HepG2 (cell line): ENCODE measurements at regions not wholly inside any gene's neighbourhood (a gene's known extent, or its start where the extent isn't known, plus 50 kb on each side); places are given as distances from the start of the nearest gene placed in this dataset.

Experiments
- ATAC-seq: fragments of 200-7000 bp; cut with Tn5 transposase; 3 replicates; pipeline ENCODE4 v1.9.1; 2020; ENCODE audit warnings: mild to moderate bottlenecking, moderate library complexity
- BruUV-seq: library from RNA; stranded (reverse); fragments of 400-500 nt; replicated peaks from 2 replicates; lab custom pipeline; 2021; lab: Mats Ljungman, UMichigan
- CTCF ChIA-PET: fragments of 300-600 bp; formaldehyde crosslinking; extraction: SDS; loops from one replicate; lab custom pipeline; 2021; ENCODE audit warnings: low total read pairs, inconsistent platforms, low intra/inter-chr PET ratio; lab: Yijun Ruan, JAX
- POLR2A ChIA-PET: fragments of 350-600 bp; sonication (Branson Sonifier 250); formaldehyde crosslinking; loops from one replicate; lab custom pipeline; 2020; ENCODE audit warnings: antibody characterized with exemption, inconsistent platforms; lab: Yijun Ruan, JAX
- DNase-seq: peaks from one replicate; pipeline ENCODE4 v3.0.0-alpha.2; 2015; ENCODE audit warnings: low spot score
- FAIRE-seq: peaks from 3 replicates; lab custom pipeline; 2011; peaks lifted over from hg19 to GRCh38; lab: Jason Lieb, UNC
- H2AFZ ChIP-seq: one replicate; pipeline ENCODE4 v1.6.1; 2011; ENCODE audit warnings: low read length, inconsistent platforms
- H3K27ac ChIP-seq: fragments of 300-600 bp; 3 replicates; pipeline ENCODE4 v1.8.0; 2011; ENCODE audit warnings: mixed run types, mild to moderate bottlenecking, mixed read lengths, low read length, inconsistent platforms; ENCODE audit not compliant: insufficient read depth; ENCODE audit errors: extremely low read length
- H3K27me3 ChIP-seq, 2 experiments: fragments of 200-600 bp in 1 of 2; 2 replicates in 1 of 2; 3 replicates in 1 of 2; pipeline versions ENCODE4 v1.6.0 to v1.8.0; 2011; ENCODE audit warnings: low read length in 2 of 2, mild to moderate bottlenecking in 2 of 2, moderate library complexity in 2 of 2, inconsistent platforms in 1 of 2; ENCODE audit not compliant: insufficient read depth in 2 of 2, control insufficient read depth in 1 of 2
- H3K36me3 ChIP-seq, 2 experiments: fragments of 200-600 bp in 1 of 2; replicated peaks in 1 of 2; 2 replicates in 1 of 2; 3 replicates in 1 of 2; pipeline versions ENCODE4 v1.5.1 to v1.8.0; 2011; ENCODE audit warnings: low read length in 2 of 2, inconsistent platforms in 1 of 2; ENCODE audit not compliant: insufficient read depth in 2 of 2, control insufficient read depth in 1 of 2
- H3K4me1 ChIP-seq: 2 replicates; pipeline ENCODE4 v1.5.1; 2012; ENCODE audit warnings: low read length, inconsistent platforms; ENCODE audit not compliant: insufficient read depth
- H3K4me2 ChIP-seq: 2 replicates; pipeline ENCODE4 v1.6.0; 2011; ENCODE audit warnings: low read depth, low read length, inconsistent platforms
- H3K4me3 ChIP-seq, 3 experiments: fragments of 200-600 bp in 1 of 3; sonication (generic), shearing (Covaris generic) in 1 of 3; replicated peaks in 1 of 3; 2 replicates each; pipeline ENCODE4 v1.5.1; 2011 to 2016; ENCODE audit warnings: low read length in 3 of 3, inconsistent platforms in 2 of 3, low read depth in 2 of 3, mild to moderate bottlenecking in 2 of 3, control low read depth in 1 of 3, mixed read lengths in 1 of 3; ENCODE audit not compliant: insufficient read depth in 1 of 3
- H3K79me2 ChIP-seq: one replicate; pipeline ENCODE4 v1.6.1; 2011; ENCODE audit warnings: low read length, inconsistent platforms; ENCODE audit not compliant: insufficient read depth
- H3K9ac ChIP-seq: 2 replicates; pipeline ENCODE4 v1.6.0; 2011; ENCODE audit warnings: mild to moderate bottlenecking, low read depth, low read length, inconsistent platforms; ENCODE audit not compliant: insufficient read depth
- H3K9me3 ChIP-seq: 2 replicates; pipeline ENCODE4 v1.5.1; 2012; ENCODE audit warnings: mild to moderate bottlenecking, low read length
- H4K20me1 ChIP-seq: 2 replicates; pipeline ENCODE4 v1.6.0; 2011; ENCODE audit warnings: inconsistent platforms, mild to moderate bottlenecking, low read length, moderate library complexity; ENCODE audit not compliant: insufficient read depth
- GRHL1 ChIP-seq: sonication (generic); formaldehyde crosslinking; conservative IDR thresholded peaks from 2 replicates; pipeline ENCODE4 v1.8.0; 2022; ENCODE audit warnings: missing genetic modification reagents
- KLF12 ChIP-seq: sonication (generic); formaldehyde crosslinking; IDR thresholded peaks from 2 replicates; pipeline ENCODE4 v1.4.0; 2020; ENCODE audit warnings: missing genetic modification reagents, borderline replicate concordance
- MEIS1 ChIP-seq: sonication (generic); formaldehyde crosslinking; IDR thresholded peaks from 2 replicates; pipeline ENCODE4 v1.9.0; 2021; ENCODE audit warnings: mild to moderate bottlenecking, missing genetic modification reagents, moderate library complexity, borderline replicate concordance
- NKX3-1 ChIP-seq: sonication (generic); formaldehyde crosslinking; IDR thresholded peaks from 2 replicates; pipeline ENCODE4 v1.5.0; 2020; ENCODE audit warnings: missing genetic modification reagents
- NRL ChIP-seq: sonication (generic); formaldehyde crosslinking; IDR thresholded peaks from 2 replicates; pipeline ENCODE4 v1.5.0; 2020; ENCODE audit warnings: missing genetic modification reagents, mild to moderate bottlenecking, moderate library complexity, borderline replicate concordance
- RELA ChIP-seq: sonication (generic); formaldehyde crosslinking; IDR thresholded peaks from 2 replicates; pipeline ENCODE4 v1.4.0; 2020; ENCODE audit warnings: missing genetic modification reagents
- THAP11 ChIP-seq: IDR thresholded peaks from 2 replicates; pipeline ENCODE4 v1.6.1; 2016; ENCODE audit warnings: missing biosample characterization, missing genetic modification reagents
- WGBS: methylation state at CpG from one replicate; pipeline ENCODE4 v1.1.6; 2017; ENCODE audit warnings: low lambda C conversion rate; 5-methylcytosine and 5-hydroxymethylcytosine counted together
- in situ Hi-C: cut with HindIII; loops from 2 replicates; pipeline ENCODE4 v1.10.0; 2017; ENCODE audit warnings: low pct_unique_long_range_greater_than_20kb; ENCODE audit not compliant: extremely low pct_ligation_motif_present
- intact Hi-C: fragments of 100-400 bp; cut with micrococcal nuclease; formaldehyde crosslinking; loops from one replicate; pipeline ENCODE4 v1.10.0; 2022; ENCODE audit not compliant: unreplicated experiment
- TF ChIP-seq, protein P1 (sequence below): sonication (generic); formaldehyde crosslinking; IDR thresholded peaks from 2 replicates; pipeline ENCODE4 v1.9.0; 2021; ENCODE audit warnings: missing genetic modification reagents, mild to moderate bottlenecking, borderline replicate concordance
- TF ChIP-seq, protein P2 (sequence below): sonication (generic); formaldehyde crosslinking; IDR thresholded peaks from 2 replicates; pipeline ENCODE4 v1.8.1; 2023; ENCODE audit warnings: missing genetic modification reagents, mild to moderate bottlenecking, borderline replicate concordance
- TF ChIP-seq, protein P3 (sequence below): sonication (generic); formaldehyde crosslinking; IDR thresholded peaks from 2 replicates; pipeline ENCODE4 v1.4.0; 2020; ENCODE audit warnings: missing genetic modification reagents, borderline replicate concordance

GRCh38 chr9:16060436-16061129 lies 507.7 kb downstream of the CCDC171 start:
- Histone ChIP-seq H4K20me1 (no peaks in the 10 kb centered on the region), H3K27me3 (no peaks in the 10 kb centered on the region), H3K79me2 (no peaks in the 10 kb centered on the region), H3K9me3 (no peaks in the 10 kb centered on the region), H3K4me3 (no peak overlapping the region), H3K9ac (no peak overlapping the region), H2AFZ (no peak overlapping the region), H3K4me1 (no peaks in the 10 kb centered on the region), H3K4me2 (no peak overlapping the region), H3K36me3 (no peaks in the 10 kb centered on the region), H3K27ac (no peak overlapping the region)
- ATAC-seq (no peak), DNase-seq (no peak), FAIRE-seq (no peak)
- in situ Hi-C loops (no loop called here), intact Hi-C loops (no loop called here)
- ChIA-PET POLR2A (no interaction called here), CTCF (no interaction called here)
- BruUV-seq, result no TSS peak
- WGBS, result 24% methylated on average over 2 of the region's 3 CpGs
- TF ChIP-seq THAP11 (no peak), GRHL1 (no peak), NKX3-1 (CRISPR knock-in tag) (no peak), NRL (no peak), RELA (no peak), KLF12 (CRISPR knock-in tag) (no peak), MEIS1 (CRISPR knock-in tag) (no peak)
- TF ChIP-seq, protein P1, sequence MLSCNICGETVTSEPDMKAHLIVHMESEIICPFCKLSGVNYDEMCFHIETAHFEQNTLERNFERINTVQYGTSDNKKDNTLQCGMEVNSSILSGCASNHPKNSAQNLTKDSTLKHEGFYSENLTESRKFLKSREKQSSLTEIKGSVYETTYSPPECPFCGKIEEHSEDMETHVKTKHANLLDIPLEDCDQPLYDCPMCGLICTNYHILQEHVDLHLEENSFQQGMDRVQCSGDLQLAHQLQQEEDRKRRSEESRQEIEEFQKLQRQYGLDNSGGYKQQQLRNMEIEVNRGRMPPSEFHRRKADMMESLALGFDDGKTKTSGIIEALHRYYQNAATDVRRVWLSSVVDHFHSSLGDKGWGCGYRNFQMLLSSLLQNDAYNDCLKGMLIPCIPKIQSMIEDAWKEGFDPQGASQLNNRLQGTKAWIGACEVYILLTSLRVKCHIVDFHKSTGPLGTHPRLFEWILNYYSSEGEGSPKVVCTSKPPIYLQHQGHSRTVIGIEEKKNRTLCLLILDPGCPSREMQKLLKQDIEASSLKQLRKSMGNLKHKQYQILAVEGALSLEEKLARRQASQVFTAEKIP (CRISPR knock-in tag), result no peak
- TF ChIP-seq, protein P2, sequence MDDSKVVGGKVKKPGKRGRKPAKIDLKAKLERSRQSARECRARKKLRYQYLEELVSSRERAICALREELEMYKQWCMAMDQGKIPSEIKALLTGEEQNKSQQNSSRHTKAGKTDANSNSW (CRISPR knock-in tag), result no peak
- TF ChIP-seq, protein P3, sequence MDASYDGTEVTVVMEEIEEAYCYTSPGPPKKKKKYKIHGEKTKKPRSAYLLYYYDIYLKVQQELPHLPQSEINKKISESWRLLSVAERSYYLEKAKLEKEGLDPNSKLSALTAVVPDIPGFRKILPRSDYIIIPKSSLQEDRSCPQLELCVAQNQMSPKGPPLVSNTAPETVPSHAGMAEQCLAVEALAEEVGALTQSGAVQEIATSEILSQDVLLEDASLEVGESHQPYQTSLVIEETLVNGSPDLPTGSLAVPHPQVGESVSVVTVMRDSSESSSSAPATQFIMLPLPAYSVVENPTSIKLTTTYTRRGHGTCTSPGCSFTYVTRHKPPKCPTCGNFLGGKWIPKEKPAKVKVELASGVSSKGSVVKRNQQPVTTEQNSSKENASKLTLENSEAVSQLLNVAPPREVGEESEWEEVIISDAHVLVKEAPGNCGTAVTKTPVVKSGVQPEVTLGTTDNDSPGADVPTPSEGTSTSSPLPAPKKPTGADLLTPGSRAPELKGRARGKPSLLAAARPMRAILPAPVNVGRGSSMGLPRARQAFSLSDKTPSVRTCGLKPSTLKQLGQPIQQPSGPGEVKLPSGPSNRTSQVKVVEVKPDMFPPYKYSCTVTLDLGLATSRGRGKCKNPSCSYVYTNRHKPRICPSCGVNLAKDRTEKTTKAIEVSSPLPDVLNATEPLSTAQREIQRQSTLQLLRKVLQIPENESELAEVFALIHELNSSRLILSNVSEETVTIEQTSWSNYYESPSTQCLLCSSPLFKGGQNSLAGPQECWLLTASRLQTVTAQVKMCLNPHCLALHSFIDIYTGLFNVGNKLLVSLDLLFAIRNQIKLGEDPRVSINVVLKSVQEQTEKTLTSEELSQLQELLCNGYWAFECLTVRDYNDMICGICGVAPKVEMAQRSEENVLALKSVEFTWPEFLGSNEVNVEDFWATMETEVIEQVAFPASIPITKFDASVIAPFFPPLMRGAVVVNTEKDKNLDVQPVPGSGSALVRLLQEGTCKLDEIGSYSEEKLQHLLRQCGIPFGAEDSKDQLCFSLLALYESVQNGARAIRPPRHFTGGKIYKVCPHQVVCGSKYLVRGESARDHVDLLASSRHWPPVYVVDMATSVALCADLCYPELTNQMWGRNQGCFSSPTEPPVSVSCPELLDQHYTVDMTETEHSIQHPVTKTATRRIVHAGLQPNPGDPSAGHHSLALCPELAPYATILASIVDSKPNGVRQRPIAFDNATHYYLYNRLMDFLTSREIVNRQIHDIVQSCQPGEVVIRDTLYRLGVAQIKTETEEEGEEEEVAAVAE, result no peak
